ENCODE measurements at regions not wholly inside any gene's neighbourhood (a gene's known extent, or its start where the extent isn't known, plus 50 kb on each side); places are given as distances from the start of the nearest gene placed in this dataset.

DNA sequence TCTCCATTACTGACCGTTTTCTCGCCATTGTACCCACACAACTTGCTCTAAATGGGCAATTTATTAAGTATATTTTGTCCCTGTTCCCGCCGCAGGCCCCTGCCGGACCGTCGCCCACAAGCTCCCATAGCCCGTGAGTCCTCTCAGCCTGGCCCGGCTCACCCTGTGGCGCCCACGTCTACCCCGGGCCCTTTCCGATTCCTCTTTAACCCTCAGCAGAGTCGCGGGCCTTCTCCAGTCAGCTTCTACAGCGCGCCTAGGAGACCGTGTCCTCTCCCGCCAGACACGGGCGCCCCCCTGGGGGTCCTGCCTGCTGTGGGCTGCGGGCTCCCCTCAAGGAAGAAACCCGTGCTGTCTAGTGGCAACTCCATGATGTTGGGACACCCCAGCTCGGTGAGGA is 57.8 kb upstream of the SPATA31E1 start:
- Histone ChIP-seq H3K4me3 (no peak overlapping the region), H3K9me3 (no peaks in the 10 kb centered on the region), H3K4me1 (no peaks in the 10 kb centered on the region), H3K27ac (no peak overlapping the region), H3K27me3 (peaks cover 16% of the 10 kb centered on the region), H3K36me3 (no peaks in the 10 kb centered on the region)
- 94% methylated on average over 24 of the region's 24 CpGs for WGBS
- DNase-seq (ENCODE audit: low spot score in 2 of 2): no peak
- TF ChIP-seq POLR2AphosphoS5 (IDR thresholded peaks at IDR 0.05): no peak

DNA sequence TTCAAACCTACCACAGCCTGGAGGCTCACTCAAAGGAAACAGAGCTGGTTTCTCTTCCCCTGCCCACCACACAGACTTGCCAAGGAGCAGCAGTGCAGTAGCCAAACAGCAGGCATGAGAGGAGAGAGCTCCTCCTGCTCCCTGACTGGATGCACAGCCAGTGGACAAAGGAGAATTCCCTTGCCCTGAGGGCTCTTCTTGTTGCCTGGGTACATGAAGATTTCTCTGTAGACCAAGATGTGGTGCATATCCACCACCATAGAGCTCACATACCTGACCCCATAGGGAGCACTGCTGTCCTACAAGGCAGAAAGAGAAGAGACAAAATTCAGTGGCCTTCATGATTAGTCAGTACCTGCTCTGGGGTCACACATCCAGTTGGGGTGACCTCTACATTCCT is 56.3 kb upstream of the SPATA31E1 start:
- Histone ChIP-seq H3K4me3 (no peak overlapping the region), H3K27ac (no peak overlapping the region), H3K36me3 (no peaks in the 10 kb centered on the region), H3K9me3 (no peaks in the 10 kb centered on the region), H3K27me3 (peaks cover 16% of the 10 kb centered on the region), H3K4me1 (no peaks in the 10 kb centered on the region)
- no peak for TF ChIP-seq POLR2A (IDR thresholded peaks at IDR 0.05)
- TF ChIP-seq, protein P1, sequence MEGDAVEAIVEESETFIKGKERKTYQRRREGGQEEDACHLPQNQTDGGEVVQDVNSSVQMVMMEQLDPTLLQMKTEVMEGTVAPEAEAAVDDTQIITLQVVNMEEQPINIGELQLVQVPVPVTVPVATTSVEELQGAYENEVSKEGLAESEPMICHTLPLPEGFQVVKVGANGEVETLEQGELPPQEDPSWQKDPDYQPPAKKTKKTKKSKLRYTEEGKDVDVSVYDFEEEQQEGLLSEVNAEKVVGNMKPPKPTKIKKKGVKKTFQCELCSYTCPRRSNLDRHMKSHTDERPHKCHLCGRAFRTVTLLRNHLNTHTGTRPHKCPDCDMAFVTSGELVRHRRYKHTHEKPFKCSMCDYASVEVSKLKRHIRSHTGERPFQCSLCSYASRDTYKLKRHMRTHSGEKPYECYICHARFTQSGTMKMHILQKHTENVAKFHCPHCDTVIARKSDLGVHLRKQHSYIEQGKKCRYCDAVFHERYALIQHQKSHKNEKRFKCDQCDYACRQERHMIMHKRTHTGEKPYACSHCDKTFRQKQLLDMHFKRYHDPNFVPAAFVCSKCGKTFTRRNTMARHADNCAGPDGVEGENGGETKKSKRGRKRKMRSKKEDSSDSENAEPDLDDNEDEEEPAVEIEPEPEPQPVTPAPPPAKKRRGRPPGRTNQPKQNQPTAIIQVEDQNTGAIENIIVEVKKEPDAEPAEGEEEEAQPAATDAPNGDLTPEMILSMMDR (IDR thresholded peaks at IDR 0.05): no peak
- TF ChIP-seq EP300 (IDR thresholded peaks at IDR 0.05): no peak
- TF ChIP-seq POLR2AphosphoS5 (IDR thresholded peaks at IDR 0.05): no peak
- no peak for DNase-seq (ENCODE audit: low spot score in 2 of 2)

DNA sequence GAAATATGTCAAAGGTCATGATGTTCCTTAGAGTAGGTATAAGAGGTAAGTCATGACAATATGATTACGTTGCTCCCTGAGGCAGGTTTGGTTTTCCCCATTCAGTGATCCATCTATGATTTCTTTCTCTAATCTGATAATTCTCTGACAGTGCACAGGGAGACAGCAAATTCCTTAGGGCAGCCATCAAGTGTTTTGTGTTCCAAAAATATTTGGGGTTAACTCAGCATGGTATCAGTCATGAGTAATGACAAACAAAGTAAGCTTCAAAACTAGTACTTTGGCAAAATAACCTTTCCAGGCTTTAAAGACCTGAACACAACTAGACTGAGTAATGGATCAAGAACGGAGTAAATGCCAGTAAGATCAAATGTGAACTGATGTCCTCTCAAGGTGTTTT is 55.3 kb upstream of the SPATA31E1 start:
- Histone ChIP-seq H3K4me1 (no peaks in the 10 kb centered on the region), H3K27ac (no peak overlapping the region), H3K36me3 (no peaks in the 10 kb centered on the region), H3K27me3 (peaks cover 16% of the 10 kb centered on the region), H3K9me3 (no peaks in the 10 kb centered on the region), H3K4me3 (no peak overlapping the region)
- DNase-seq (ENCODE audit: low spot score in 2 of 2): no peak
- TF ChIP-seq POLR2A (IDR thresholded peaks at IDR 0.05) (no peak), EP300 (IDR thresholded peaks at IDR 0.05) (no peak)
- WGBS: 77% methylated on average over 2 of the region's 2 CpGs

DNA sequence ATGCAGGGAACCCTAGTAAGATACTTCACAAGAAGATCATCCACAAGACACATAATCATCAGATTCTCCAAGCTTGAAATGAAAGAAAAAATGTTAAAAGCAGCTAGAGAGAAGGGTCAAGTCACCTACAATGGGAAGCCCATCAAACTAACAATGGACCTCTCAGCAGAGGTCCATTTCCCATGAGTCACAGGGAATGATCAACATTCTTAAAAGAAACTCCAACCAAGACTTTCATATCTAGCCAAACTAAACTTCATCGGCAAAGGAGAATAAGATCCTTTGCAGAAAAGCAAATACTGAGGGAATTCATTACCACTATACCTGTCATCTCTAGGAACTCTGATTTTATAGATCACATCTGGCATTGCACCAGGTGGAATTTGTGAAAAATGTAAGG is 52.9 kb upstream of the SPATA31E1 start:
- Histone ChIP-seq H3K36me3 (no peaks in the 10 kb centered on the region), H3K27me3 (peaks cover 20% of the 10 kb centered on the region), H3K4me3 (no peak overlapping the region), H3K9me3 (no peaks in the 10 kb centered on the region), H3K4me1 (no peaks in the 10 kb centered on the region), H3K27ac (no peak overlapping the region)
- no peak for DNase-seq (ENCODE audit: low spot score in 2 of 2)
- WGBS: 78% methylated on average over 1 of the region's 1 CpG
- TF ChIP-seq EP300 (IDR thresholded peaks at IDR 0.05) (no peak), POLR2A (IDR thresholded peaks at IDR 0.05) (no peak), POLR2AphosphoS5 (IDR thresholded peaks at IDR 0.05) (no peak)
- TF ChIP-seq, protein P1 (IDR thresholded peaks at IDR 0.05): no peak

DNA sequence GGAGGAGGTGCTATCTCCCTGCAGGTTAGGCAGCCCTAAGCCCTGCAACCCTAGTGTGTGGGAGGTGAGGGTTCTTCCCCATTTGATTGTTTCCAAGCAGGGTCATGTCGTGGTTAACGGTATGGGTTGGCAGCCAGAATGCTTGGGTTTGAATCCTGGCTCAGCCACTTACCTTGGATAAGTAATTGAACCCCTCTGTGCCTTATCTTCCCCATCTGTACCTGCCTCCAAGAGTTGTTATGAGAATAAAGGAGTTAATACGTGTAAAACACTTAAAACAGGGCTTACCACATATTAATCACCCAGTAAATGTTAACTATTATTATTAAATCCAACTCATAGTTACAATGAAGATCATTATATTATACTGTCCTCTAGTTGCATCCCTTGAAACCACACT is 52.2 kb upstream of the SPATA31E1 start:
- Histone ChIP-seq H3K4me1 (no peaks in the 10 kb centered on the region), H3K4me3 (no peak overlapping the region), H3K36me3 (no peaks in the 10 kb centered on the region), H3K27ac (no peak overlapping the region), H3K27me3 (peaks cover 20% of the 10 kb centered on the region), H3K9me3 (no peaks in the 10 kb centered on the region)
- TF ChIP-seq EP300 (IDR thresholded peaks at IDR 0.05) (no peak), POLR2AphosphoS5 (IDR thresholded peaks at IDR 0.05) (no peak)
- 39% methylated on average over 3 of the region's 3 CpGs for WGBS
- no peak for DNase-seq (ENCODE audit: low spot score in 2 of 2)

DNA sequence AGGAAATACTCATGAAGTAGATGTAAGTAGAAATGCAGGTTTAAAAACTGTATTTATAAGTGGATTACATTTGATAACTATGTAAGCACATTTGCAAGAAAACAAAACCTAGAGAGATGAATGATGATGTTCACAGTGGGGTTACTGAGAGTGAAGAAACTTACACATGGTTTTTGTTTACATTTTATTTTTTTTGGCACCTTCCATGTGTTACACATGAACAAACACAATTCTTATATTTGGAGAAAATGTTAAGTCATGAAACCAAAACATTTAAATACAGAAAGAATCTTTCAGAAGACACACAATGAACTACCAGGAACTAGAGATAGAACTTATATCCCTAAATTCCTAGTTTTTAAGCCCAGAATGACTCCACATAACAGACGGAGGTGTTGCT is 51.5 kb upstream of the SPATA31E1 start:
- Histone ChIP-seq H3K9me3 (no peaks in the 10 kb centered on the region), H3K27ac (no peak overlapping the region), H3K27me3 (peaks cover 20% of the 10 kb centered on the region), H3K36me3 (no peaks in the 10 kb centered on the region), H3K4me1 (no peaks in the 10 kb centered on the region), H3K4me3 (no peak overlapping the region)
- no peak for DNase-seq (ENCODE audit: low spot score in 2 of 2)
- TF ChIP-seq EP300 (IDR thresholded peaks at IDR 0.05) (no peak), POLR2AphosphoS5 (IDR thresholded peaks at IDR 0.05) (no peak), POLR2A (IDR thresholded peaks at IDR 0.05) (no peak)
- TF ChIP-seq, protein P1 (IDR thresholded peaks at IDR 0.05): no peak
- 84% methylated on average over 1 of the region's 1 CpG for WGBS
